HG03097 (cell line): ENCODE measurements at regions not wholly inside any gene's neighbourhood (a gene's known extent, or its start where the extent isn't known, plus 50 kb on each side); places are given as distances from the start of the nearest gene placed in this dataset.
"Not testable (repeated sequence)": the region's sequence is repeated elsewhere in the genome, so short reads cannot be mapped to it uniquely, and the experiment has no call there.

Experiments
- ATAC-seq: cut with Tn5 transposase; IDR thresholded peaks from one replicate; pipeline ENCODE4 v1.9.1; 2021; ENCODE audit not compliant: unreplicated experiment, low FRiP score

DNA sequence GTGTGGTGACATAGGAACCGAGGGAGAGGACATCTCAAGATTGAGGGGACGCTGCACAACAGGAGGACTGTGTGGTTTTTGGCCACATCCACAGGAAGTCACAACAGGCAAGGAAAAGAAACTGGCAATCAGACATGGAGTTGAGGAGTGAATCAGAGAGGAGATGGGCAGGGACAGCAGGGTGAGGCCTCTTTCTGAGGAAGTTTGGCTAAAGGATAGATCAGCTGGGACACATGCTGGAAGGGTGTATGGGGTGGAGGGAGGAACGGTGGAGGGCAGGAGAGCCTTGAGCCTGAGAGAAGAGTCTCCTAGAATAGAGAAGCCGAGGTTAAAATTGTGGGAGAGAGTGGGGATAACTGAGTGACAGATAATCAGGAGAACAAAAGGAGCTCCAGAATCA, 75.1 kb upstream of the CIDEA start:
- ATAC-seq = not testable (repeated sequence)

- peak; percentile 69 for ATAC-seq
These were observed 74.2 kb upstream of the CIDEA start for GRCh38 chr18:12179697-12180577.

GRCh38 chr18:12198797-12199196, 55.4 kb upstream of the CIDEA start:
- ATAC-seq = not testable (repeated sequence)

DNA sequence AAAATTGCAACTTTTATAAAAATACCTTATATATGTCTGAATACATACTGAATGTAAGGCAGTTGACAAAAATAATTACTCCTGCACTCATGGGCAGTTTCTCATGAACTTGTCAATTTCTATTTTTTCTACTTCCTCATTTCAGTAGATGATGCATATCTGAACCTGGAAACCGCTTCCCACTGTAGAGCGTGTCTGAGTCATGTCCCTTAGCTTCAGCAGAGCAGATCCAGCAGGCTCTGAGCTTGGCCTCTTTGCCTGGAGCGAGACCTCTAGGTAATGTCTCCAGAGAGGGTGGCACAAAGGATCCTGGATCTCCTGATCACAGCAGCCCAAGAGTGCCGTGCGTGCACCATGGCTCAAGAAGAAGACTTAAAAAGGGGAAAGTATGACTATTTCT, 54.0 kb upstream of the CIDEA start:
- peak; percentile 96 for ATAC-seq
